Loucy (cell line): ENCODE measurements at regions not wholly inside any gene's neighbourhood (a gene's known extent, or its start where the extent isn't known, plus 50 kb on each side); places are given as distances from the start of the nearest gene placed in this dataset.
"Not testable (repeated sequence)": the region's sequence is repeated elsewhere in the genome, so short reads cannot be mapped to it uniquely, and the experiment has no call there.

ENCODE experiments used
- H2AFZ ChIP-seq: fragments of 200-600 bp; sonication (generic); 2 replicates; pipeline ENCODE4 v1.6.0; 2016; ENCODE audit warnings: antibody characterized with exemption, mild to moderate bottlenecking, low read length, moderate library complexity
- H3F3A ChIP-seq: fragments of 200-600 bp; 2 replicates; pipeline ENCODE4 v1.6.0; 2016; ENCODE audit warnings: antibody characterized with exemption, low read depth, mild to moderate bottlenecking
- H3K27me3 ChIP-seq: fragments of 200-600 bp; sonication (generic); 2 replicates; pipeline ENCODE4 v1.6.1; 2014; ENCODE audit warnings: low read length, mild to moderate bottlenecking; ENCODE audit not compliant: insufficient read depth, poor library complexity, severe bottlenecking
- H3K36me3 ChIP-seq: fragments of 200-600 bp; sonication (generic); 2 replicates; pipeline ENCODE4 v1.6.1; 2016; ENCODE audit warnings: low read length; ENCODE audit not compliant: insufficient read depth
- H3K4me1 ChIP-seq: fragments of 200-600 bp; sonication (generic); 2 replicates; pipeline ENCODE4 v1.5.1; 2014; ENCODE audit warnings: low read length, mild to moderate bottlenecking; ENCODE audit not compliant: insufficient read depth, poor library complexity, severe bottlenecking
- H3K4me2 ChIP-seq: fragments of 200-600 bp; sonication (generic); 2 replicates; pipeline ENCODE4 v1.6.0; 2014; ENCODE audit warnings: antibody characterized with exemption, low read length, low read depth, mild to moderate bottlenecking; ENCODE audit not compliant: poor library complexity, severe bottlenecking
- H3K4me3 ChIP-seq: fragments of 200-600 bp; sonication (generic); 2 replicates; pipeline ENCODE4 v1.5.1; 2014; ENCODE audit warnings: low read length, mild to moderate bottlenecking, mixed read lengths; ENCODE audit not compliant: poor library complexity, severe bottlenecking
- H3K79me2 ChIP-seq: fragments of 200-600 bp; sonication (generic); 2 replicates; pipeline ENCODE4 v1.6.1; 2014; ENCODE audit warnings: low read length; ENCODE audit not compliant: insufficient read depth
- H3K9ac ChIP-seq: fragments of 200-600 bp; sonication (generic); 2 replicates; pipeline ENCODE4 v1.6.0; 2014; ENCODE audit warnings: mild to moderate bottlenecking, low read depth, low read length, moderate library complexity; ENCODE audit not compliant: poor library complexity, severe bottlenecking
- H3K9me2 ChIP-seq: fragments of 200-600 bp; sonication (generic); replicated peaks from 2 replicates; pipeline ENCODE4 v1.6.1; 2016; ENCODE audit warnings: low read depth, low read length, mixed read lengths
- H3K9me3 ChIP-seq: fragments of 200-600 bp; sonication (generic); 2 replicates; pipeline ENCODE4 v1.6.1; 2014; ENCODE audit warnings: mild to moderate bottlenecking, antibody characterized with exemption, low read length, low read depth; ENCODE audit not compliant: insufficient read depth
- H4K20me1 ChIP-seq: fragments of 200-600 bp; sonication (generic); 2 replicates; pipeline ENCODE4 v1.6.0; 2014; ENCODE audit warnings: antibody characterized with exemption, low read length, mild to moderate bottlenecking; ENCODE audit not compliant: insufficient read depth, poor library complexity, severe bottlenecking
- EZH2phosphoT487 ChIP-seq: fragments of 200-600 bp; IDR thresholded peaks from 2 replicates; pipeline ENCODE4 v1.6.1; 2018; ENCODE audit warnings: antibody characterized with exemption, mild to moderate bottlenecking, moderate library complexity, borderline replicate concordance
- TF ChIP-seq, protein P1 (sequence below): fragments of 200-600 bp; sonication (generic); conservative IDR thresholded peaks from 2 replicates; pipeline ENCODE4 v1.5.1; 2014; ENCODE audit warnings: mild to moderate bottlenecking, antibody characterized with exemption, low read length

DNA sequence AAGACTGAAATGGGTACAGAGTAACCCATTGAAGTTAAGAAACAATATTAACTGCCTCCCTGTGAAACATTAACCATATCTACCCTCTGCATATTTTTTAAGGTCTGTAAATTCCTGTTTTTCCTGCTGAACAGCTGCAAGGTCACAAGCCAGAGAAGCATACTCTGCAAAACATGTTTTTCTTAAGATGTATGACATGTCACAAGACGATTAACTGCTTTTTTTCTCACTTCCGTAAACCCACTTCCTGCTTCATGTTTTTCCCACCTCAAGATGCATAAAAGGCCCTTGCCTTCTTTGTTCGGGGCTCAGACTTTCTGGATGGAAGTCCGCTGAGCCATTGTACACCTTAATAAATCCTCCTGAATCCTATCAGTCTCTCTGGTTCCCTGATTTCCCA, 504.7 kb upstream of the MIS18BP1 start:
- H3K9ac ChIP-seq, result no peak overlapping the region
- no peak overlapping the region for H2AFZ ChIP-seq
- no peak for TF ChIP-seq EZH2phosphoT487
- TF ChIP-seq, protein P1, sequence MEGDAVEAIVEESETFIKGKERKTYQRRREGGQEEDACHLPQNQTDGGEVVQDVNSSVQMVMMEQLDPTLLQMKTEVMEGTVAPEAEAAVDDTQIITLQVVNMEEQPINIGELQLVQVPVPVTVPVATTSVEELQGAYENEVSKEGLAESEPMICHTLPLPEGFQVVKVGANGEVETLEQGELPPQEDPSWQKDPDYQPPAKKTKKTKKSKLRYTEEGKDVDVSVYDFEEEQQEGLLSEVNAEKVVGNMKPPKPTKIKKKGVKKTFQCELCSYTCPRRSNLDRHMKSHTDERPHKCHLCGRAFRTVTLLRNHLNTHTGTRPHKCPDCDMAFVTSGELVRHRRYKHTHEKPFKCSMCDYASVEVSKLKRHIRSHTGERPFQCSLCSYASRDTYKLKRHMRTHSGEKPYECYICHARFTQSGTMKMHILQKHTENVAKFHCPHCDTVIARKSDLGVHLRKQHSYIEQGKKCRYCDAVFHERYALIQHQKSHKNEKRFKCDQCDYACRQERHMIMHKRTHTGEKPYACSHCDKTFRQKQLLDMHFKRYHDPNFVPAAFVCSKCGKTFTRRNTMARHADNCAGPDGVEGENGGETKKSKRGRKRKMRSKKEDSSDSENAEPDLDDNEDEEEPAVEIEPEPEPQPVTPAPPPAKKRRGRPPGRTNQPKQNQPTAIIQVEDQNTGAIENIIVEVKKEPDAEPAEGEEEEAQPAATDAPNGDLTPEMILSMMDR, result no peak

DNA sequence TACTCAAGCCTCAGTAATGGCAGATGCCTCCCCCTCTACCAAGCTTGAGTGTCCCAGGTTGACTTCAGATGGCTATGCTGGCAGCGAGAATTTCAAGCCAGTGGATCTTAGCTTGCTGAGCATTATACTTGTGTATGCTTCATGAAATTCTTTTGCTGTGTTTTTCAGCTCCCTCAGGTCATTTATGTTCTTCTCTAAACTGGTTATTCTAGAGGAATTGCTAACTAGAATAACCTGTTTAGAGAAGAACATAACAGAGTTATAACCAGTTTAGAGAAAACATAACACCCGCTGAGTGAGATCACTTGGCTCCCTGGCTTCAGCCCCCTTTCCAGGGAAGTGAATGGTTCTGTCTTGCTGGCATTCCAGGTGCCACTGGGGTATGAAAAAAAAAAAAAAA, 503.4 kb upstream of the MIS18BP1 start:
- H3K9ac ChIP-seq, H3F3A ChIP-seq, H3K9me2 ChIP-seq, H3K4me3 ChIP-seq, H3K27me3 ChIP-seq, H3K4me2 ChIP-seq, H3K9me3 ChIP-seq, H3K36me3 ChIP-seq, H2AFZ ChIP-seq, H3K4me1 ChIP-seq, H4K20me1 ChIP-seq, H3K79me2 ChIP-seq: not testable (repeated sequence)

More for the DNA sequence above, 504.7 kb upstream of the MIS18BP1 start:
- no peaks in the 10 kb centered on the region for H3K4me1 ChIP-seq
- H3F3A ChIP-seq, result no peaks in the 10 kb centered on the region
- no peak overlapping the region for H3K4me3 ChIP-seq
- no peaks in the 10 kb centered on the region for H3K36me3 ChIP-seq
- H3K79me2 ChIP-seq, result no peaks in the 10 kb centered on the region
- H3K27me3 ChIP-seq, result no peaks in the 10 kb centered on the region
- no peaks in the 10 kb centered on the region; the same call in 1 of the 2 replicates for H3K9me3 ChIP-seq
- H4K20me1 ChIP-seq, result no peaks in the 10 kb centered on the region
- no peak overlapping the region for H3K4me2 ChIP-seq
- H3K9me2 ChIP-seq, result no peaks in the 10 kb centered on the region

DNA sequence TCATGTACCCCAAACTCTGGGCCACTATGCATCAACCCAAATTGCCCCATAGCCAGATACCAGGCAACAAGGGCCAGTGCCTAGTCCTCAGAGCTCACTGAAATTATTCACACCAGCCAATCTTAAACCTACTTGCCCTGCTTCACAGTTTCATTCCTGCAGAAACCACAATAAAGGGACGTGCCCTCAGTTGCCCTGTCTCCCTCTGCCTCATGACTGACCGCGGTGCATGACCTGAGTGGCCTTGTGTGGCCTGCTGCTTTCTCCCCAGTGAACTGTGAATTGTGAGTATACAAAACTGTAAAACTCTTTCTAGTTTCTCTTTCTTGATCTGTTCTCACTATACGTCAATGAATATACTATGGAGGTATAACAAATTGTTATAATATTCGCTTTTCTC, 490.9 kb upstream of the MIS18BP1 start:
- TF ChIP-seq, protein P1, result no peak
- no peak for TF ChIP-seq EZH2phosphoT487
- H3K79me2 ChIP-seq, result no peaks in the 10 kb centered on the region
- no peaks in the 10 kb centered on the region for H3K9me3 ChIP-seq
- H3K9me2 ChIP-seq, result no peaks in the 10 kb centered on the region
- H3K9ac ChIP-seq, result no peak overlapping the region
- H2AFZ ChIP-seq, result no peak overlapping the region
- no peaks in the 10 kb centered on the region for H3K4me1 ChIP-seq
- no peak overlapping the region for H3K4me2 ChIP-seq
- no peaks in the 10 kb centered on the region for H3K27me3 ChIP-seq
- no peaks in the 10 kb centered on the region for H3F3A ChIP-seq
- no peaks in the 10 kb centered on the region for H3K36me3 ChIP-seq
- no peak overlapping the region for H3K4me3 ChIP-seq
- H4K20me1 ChIP-seq, result no peaks in the 10 kb centered on the region

DNA sequence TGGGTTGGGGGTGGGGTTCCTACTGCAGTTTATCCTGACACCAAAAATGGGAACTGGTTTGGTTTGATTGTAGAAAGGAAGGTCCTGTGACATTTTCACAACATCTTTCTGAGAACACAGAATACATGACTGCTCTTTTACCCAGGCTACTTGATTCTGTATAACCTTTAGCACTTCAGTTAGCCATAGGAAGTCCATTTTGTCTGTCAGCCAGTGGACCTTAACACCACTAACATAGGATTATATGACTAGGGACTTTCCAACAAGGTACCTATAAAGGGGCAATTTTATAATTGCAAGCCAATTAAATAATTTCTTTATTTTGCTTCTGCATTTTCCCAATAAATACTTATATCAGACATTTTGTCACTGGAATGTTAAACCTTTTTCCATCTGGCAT, 489.2 kb upstream of the MIS18BP1 start:
- Histone ChIP-seq H3F3A (no peaks in the 10 kb centered on the region), H3K4me2 (no peak overlapping the region), H3K36me3 (no peaks in the 10 kb centered on the region), H3K9ac (no peak overlapping the region), H3K4me1 (no peaks in the 10 kb centered on the region), H2AFZ (no peak overlapping the region), H3K9me3 (no peaks in the 10 kb centered on the region), H4K20me1 (no peaks in the 10 kb centered on the region), H3K9me2 (no peaks in the 10 kb centered on the region), H3K79me2 (no peaks in the 10 kb centered on the region), H3K4me3 (no peak overlapping the region), H3K27me3 (no peaks in the 10 kb centered on the region)
- TF ChIP-seq EZH2phosphoT487, result no peak
- TF ChIP-seq, protein P1, result no peak
